Muscle of back (tissue), 3 donors: ENCODE measurements at regions not wholly inside any gene's neighbourhood (a gene's known extent, or its start where the extent isn't known, plus 50 kb on each side); places are given as distances from the start of the nearest gene placed in this dataset.
A peak's percentile ranks its signal among the peaks of the same experiment; 100 is the strongest.
"Not testable (repeated sequence)": the region's sequence is repeated elsewhere in the genome, so short reads cannot be mapped to it uniquely, and the experiment has no call there.

Experiments used
- DNase-seq, 3 donors: peaks; one replicate each; pipeline versions ENCODE4 v3.0.0 to v3.0.0-alpha.2; 2013

- peak in 1 of 3 donors; percentile 8 for DNase-seq
These were observed 113.2 kb upstream of the SATB2 start for GRCh38 chr2:199570934-199571333.

GRCh38 chr2:199569336-199569735 is 111.6 kb upstream of the SATB2 start:
- no peak for DNase-seq

- DNase-seq = no peak
These were observed 100.4 kb upstream of the SATB2 start for GRCh38 chr2:199558156-199558555.

- DNase-seq = no peak
These were observed 99.0 kb upstream of the SATB2 start for GRCh38 chr2:199556527-199557285.

GRCh38 chr2:199554026-199554425 is 96.3 kb upstream of the SATB2 start:
- no peak for DNase-seq

- DNase-seq = peak in 1 of 3 donors; percentile 28
These were observed 94.4 kb upstream of the SATB2 start for GRCh38 chr2:199552141-199552540.

GRCh38 chr2:199543606-199544172 is 86.0 kb upstream of the SATB2 start:
- no peak for DNase-seq

GRCh38 chr2:199535445-199536177 is 77.9 kb upstream of the SATB2 start:
- no peak for DNase-seq

- DNase-seq = not testable (repeated sequence)
These were observed 76.1 kb upstream of the SATB2 start for GRCh38 chr2:199533873-199534272.

GRCh38 chr2:199527071-199527470 is 69.3 kb upstream of the SATB2 start:
- no peak for DNase-seq

GRCh38 chr2:199524689-199525574 is 67.2 kb upstream of the SATB2 start:
- DNase-seq = no peak

GRCh38 chr2:199509403-199509802 is 51.7 kb upstream of the SATB2 start:
- DNase-seq = no peak
